ENCODE measurements at regions not wholly inside any gene's neighbourhood (a gene's known extent, or its start where the extent isn't known, plus 50 kb on each side); places are given as distances from the start of the nearest gene placed in this dataset.

GRCh38 chr7:4416396-4417056 is 265.6 kb upstream of the FOXK1 start (continued):
- TF ChIP-seq PRDM6 (tag by site-specific recombination; IDR thresholded peaks at IDR 0.05), result peak; percentile 46; the same call in 1 of the 2 replicates
- 0 out of 2 replicates have a peak, but pooled peaks have one; percentile 35 for TF ChIP-seq ZNF558 (tag by site-specific recombination; IDR thresholded peaks at IDR 0.05)
- no peak for TF ChIP-seq ZNF747 (tag by site-specific recombination; IDR thresholded peaks at IDR 0.05)
- no peak for TF ChIP-seq ZSCAN5A (tag by site-specific recombination; IDR thresholded peaks at IDR 0.05)
- 0 out of 2 replicates have a peak, but pooled peaks have one; percentile 42 for TF ChIP-seq ZNF777 (tag by site-specific recombination; IDR thresholded peaks at IDR 0.05; ENCODE audit: borderline replicate concordance)
- TF ChIP-seq, protein P1, sequence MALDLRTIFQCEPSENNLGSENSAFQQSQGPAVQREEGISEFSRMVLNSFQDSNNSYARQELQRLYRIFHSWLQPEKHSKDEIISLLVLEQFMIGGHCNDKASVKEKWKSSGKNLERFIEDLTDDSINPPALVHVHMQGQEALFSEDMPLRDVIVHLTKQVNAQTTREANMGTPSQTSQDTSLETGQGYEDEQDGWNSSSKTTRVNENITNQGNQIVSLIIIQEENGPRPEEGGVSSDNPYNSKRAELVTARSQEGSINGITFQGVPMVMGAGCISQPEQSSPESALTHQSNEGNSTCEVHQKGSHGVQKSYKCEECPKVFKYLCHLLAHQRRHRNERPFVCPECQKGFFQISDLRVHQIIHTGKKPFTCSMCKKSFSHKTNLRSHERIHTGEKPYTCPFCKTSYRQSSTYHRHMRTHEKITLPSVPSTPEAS (tag by site-specific recombination; IDR thresholded peaks at IDR 0.05), result no peak
- TF ChIP-seq ZNF549 (tag by site-specific recombination; IDR thresholded peaks at IDR 0.05), result no peak
- TF ChIP-seq KLF9 (tag by site-specific recombination; IDR thresholded peaks at IDR 0.05; ENCODE audit: low read depth), result no peak
- no peak for TF ChIP-seq ZNF26 (tag by site-specific recombination; IDR thresholded peaks at IDR 0.05)
- TF ChIP-seq, protein P2, sequence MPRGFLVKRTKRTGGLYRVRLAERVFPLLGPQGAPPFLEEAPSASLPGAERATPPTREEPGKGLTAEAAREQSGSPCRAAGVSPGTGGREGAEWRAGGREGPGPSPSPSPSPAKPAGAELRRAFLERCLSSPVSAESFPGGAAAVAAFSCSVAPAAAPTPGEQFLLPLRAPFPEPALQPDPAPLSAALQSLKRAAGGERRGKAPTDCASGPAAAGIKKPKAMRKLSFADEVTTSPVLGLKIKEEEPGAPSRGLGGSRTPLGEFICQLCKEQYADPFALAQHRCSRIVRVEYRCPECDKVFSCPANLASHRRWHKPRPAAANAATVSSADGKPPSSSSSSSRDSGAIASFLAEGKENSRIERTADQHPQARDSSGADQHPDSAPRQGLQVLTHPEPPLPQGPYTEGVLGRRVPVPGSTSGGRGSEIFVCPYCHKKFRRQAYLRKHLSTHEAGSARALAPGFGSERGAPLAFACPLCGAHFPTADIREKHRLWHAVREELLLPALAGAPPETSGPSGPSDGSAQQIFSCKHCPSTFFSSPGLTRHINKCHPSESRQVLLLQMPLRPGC (tag by site-specific recombination; IDR thresholded peaks at IDR 0.05), result no peak
- no peak for TF ChIP-seq ZNF571 (tag by site-specific recombination; IDR thresholded peaks at IDR 0.05)
- no peak for TF ChIP-seq ZNF324 (tag by site-specific recombination; IDR thresholded peaks at IDR 0.05)
- no peak for TF ChIP-seq ZNF354C (tag by site-specific recombination; IDR thresholded peaks at IDR 0.05; ENCODE audit: borderline replicate concordance, low read depth)
- no peak for TF ChIP-seq ZNF404 (tag by site-specific recombination; IDR thresholded peaks at IDR 0.05)
- TF ChIP-seq ZBTB44 (tag by site-specific recombination; IDR thresholded peaks at IDR 0.05), result no peak
- TF ChIP-seq ZNF791 (tag by site-specific recombination; IDR thresholded peaks at IDR 0.05), result no peak
- no peak for TF ChIP-seq OVOL3 (tag by site-specific recombination; IDR thresholded peaks at IDR 0.05)
- TF ChIP-seq, protein P3, sequence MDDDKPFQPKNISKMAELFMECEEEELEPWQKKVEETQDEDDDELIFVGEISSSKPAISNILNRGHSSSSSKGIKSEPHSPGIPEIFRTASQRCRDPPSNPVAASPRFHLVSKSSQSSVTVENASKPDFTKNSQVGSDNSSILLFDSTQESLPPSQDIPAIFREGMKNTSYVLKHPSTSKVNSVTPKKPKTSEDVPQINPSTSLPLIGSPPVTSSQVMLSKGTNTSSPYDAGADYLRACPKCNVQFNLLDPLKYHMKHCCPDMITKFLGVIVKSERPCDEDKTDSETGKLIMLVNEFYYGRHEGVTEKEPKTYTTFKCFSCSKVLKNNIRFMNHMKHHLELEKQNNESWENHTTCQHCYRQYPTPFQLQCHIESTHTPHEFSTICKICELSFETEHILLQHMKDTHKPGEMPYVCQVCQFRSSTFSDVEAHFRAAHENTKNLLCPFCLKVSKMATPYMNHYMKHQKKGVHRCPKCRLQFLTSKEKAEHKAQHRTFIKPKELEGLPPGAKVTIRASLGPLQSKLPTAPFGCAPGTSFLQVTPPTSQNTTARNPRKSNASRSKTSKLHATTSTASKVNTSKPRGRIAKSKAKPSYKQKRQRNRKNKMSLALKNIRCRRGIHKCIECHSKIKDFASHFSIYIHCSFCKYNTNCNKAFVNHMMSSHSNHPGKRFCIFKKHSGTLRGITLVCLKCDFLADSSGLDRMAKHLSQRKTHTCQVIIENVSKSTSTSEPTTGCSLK (tag by site-specific recombination; IDR thresholded peaks at IDR 0.05), result no peak

Measured in HEK293 (cell line).